ENCODE measurements at regions not wholly inside any gene's neighbourhood (a gene's known extent, or its start where the extent isn't known, plus 50 kb on each side); places are given as distances from the start of the nearest gene placed in this dataset.

- Mint-ChIP-seq H3K27me3 (peaks cover 17% of the 10 kb centered on the region), H3K9me3 (no peaks in the 10 kb centered on the region), H3K4me1 (no peaks in the 10 kb centered on the region), H3K27ac (no peak overlapping the region), H3K36me3 (ENCODE audit: low read depth) (no peaks in the 10 kb centered on the region), H3K4me3 (no peak overlapping the region)
- intact Hi-C loops (cut with micrococcal nuclease): no loop called here
- ATAC-seq (ENCODE audit: low read depth): no peak
- no peak for DNase-seq
- TF ChIP-seq, protein P1, sequence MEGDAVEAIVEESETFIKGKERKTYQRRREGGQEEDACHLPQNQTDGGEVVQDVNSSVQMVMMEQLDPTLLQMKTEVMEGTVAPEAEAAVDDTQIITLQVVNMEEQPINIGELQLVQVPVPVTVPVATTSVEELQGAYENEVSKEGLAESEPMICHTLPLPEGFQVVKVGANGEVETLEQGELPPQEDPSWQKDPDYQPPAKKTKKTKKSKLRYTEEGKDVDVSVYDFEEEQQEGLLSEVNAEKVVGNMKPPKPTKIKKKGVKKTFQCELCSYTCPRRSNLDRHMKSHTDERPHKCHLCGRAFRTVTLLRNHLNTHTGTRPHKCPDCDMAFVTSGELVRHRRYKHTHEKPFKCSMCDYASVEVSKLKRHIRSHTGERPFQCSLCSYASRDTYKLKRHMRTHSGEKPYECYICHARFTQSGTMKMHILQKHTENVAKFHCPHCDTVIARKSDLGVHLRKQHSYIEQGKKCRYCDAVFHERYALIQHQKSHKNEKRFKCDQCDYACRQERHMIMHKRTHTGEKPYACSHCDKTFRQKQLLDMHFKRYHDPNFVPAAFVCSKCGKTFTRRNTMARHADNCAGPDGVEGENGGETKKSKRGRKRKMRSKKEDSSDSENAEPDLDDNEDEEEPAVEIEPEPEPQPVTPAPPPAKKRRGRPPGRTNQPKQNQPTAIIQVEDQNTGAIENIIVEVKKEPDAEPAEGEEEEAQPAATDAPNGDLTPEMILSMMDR (IDR thresholded peaks at IDR 0.05): no peak
- CTCF ChIA-PET: interaction anchor here (1.8 kb wide), 1 partner anchor 8 kb away, joined by 4 read pairs; no protein-coding TSS in a partner anchor
- POLR2A ChIA-PET: no interaction called here
Measured at GRCh38 chr7:127513311-127513710, 72.1 kb downstream of the GCC1 start.

GRCh38 chr7:127512663-127513062 lies 72.7 kb downstream of the GCC1 start:
- CTCF ChIA-PET: no interaction called here
- ATAC-seq (ENCODE audit: low read depth): no peak

DNA sequence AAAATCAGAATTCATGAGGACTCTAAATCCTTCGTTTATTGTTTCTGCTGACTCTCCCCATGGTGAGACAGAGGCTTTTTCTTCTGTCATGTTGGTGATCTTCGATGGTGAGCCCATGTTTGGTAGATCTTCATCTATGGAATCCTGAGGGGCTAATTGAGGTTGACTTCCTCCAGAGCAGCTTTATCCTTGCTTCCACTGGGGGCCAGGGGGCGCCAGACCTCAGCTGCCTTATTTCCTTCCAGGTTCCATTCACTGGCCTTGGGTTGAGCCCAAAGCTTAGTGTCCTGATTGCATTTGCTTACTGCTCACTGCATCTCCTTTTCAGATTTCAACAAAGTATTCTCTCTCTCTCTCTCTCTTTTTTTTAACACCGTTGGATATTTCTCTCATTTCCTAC lies 80.7 kb downstream of the GCC1 start:
- TF ChIP-seq, protein P1 (IDR thresholded peaks at IDR 0.05): no peak
- ChIA-PET POLR2A (no interaction called here), CTCF (interaction anchor here (1.3 to 1.9 kb wide), 3 partner anchors 10 to 705 kb away, joined by 4 to 16 read pairs (median 9); no protein-coding TSS in a partner anchor)
- ATAC-seq (ENCODE audit: low read depth): no peak
- Mint-ChIP-seq H3K36me3 (ENCODE audit: low read depth) (no peaks in the 10 kb centered on the region), H3K4me1 (no peaks in the 10 kb centered on the region), H3K9me3 (no peaks in the 10 kb centered on the region), H3K27me3 (peaks cover 21% of the 10 kb centered on the region), H3K27ac (no peak overlapping the region), H3K4me3 (no peak overlapping the region)
- DNase-seq: no peak
- intact Hi-C loops (cut with micrococcal nuclease): loop anchor here (1.0 kb wide), 1 partner anchor 631 kb away; no protein-coding TSS in a partner anchor

More at GRCh38 chr7:127512663-127513062, 72.7 kb downstream of the GCC1 start:
- H3K27ac Mint-ChIP-seq: no peak overlapping the region
- H3K9me3 Mint-ChIP-seq: no peaks in the 10 kb centered on the region
- no peak for DNase-seq
- intact Hi-C loops (cut with micrococcal nuclease): no loop called here
- peaks cover 19% of the 10 kb centered on the region for H3K27me3 Mint-ChIP-seq
- no peaks in the 10 kb centered on the region for H3K36me3 Mint-ChIP-seq (ENCODE audit: low read depth)
- POLR2A ChIA-PET: no interaction called here
- H3K4me3 Mint-ChIP-seq: no peak overlapping the region
- TF ChIP-seq, protein P1 (IDR thresholded peaks at IDR 0.05): no peak
- no peaks in the 10 kb centered on the region for H3K4me1 Mint-ChIP-seq

- DNase-seq (no peak), ATAC-seq (ENCODE audit: low read depth) (no peak)
- Mint-ChIP-seq H3K36me3 (ENCODE audit: low read depth) (no peaks in the 10 kb centered on the region), H3K4me1 (no peaks in the 10 kb centered on the region), H3K9me3 (no peaks in the 10 kb centered on the region), H3K27me3 (peaks cover 17% of the 10 kb centered on the region), H3K4me3 (no peak overlapping the region), H3K27ac (no peak overlapping the region)
- CTCF ChIA-PET: no interaction called here
- intact Hi-C loops (cut with micrococcal nuclease): no loop called here
- TF ChIP-seq, protein P1 (IDR thresholded peaks at IDR 0.05): no peak
- POLR2A ChIA-PET: no interaction called here
Measured at GRCh38 chr7:127501817-127502216, 83.6 kb downstream of the GCC1 start.

DNA sequence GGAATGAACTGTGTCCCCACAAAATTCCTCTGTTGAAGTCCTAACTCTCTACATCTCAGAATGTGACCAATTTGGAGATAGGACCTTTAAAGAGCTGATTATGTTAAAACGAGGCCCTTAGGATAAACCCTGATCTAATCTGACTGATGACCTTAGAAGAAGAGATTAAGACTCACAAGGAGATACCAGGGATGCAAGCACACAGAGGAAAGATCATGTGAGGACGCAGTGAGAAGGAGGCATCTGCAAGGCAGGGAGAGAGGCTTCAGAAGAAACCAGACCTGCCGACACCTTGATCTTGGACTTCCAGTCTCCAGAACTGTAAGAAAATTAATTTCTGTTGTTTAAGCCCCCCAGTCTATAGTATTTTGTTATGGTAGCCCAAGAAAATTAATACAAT lies 94.9 kb upstream of the ZNF800 start:
- CTCF ChIA-PET: no interaction called here
- Mint-ChIP-seq H3K27ac (no peak overlapping the region), H3K4me3 (no peak overlapping the region), H3K9me3 (peaks cover 7% of the 10 kb centered on the region), H3K36me3 (ENCODE audit: low read depth) (no peaks in the 10 kb centered on the region), H3K4me1 (no peaks in the 10 kb centered on the region), H3K27me3 (peaks cover 24% of the 10 kb centered on the region)
- no peak for DNase-seq
- intact Hi-C loops (cut with micrococcal nuclease): no loop called here
- POLR2A ChIA-PET: no interaction called here
- ATAC-seq (ENCODE audit: low read depth): no peak
- TF ChIP-seq, protein P1 (IDR thresholded peaks at IDR 0.05): no peak
